ENCODE measurements at regions not wholly inside any gene's neighbourhood (a gene's known extent, or its start where the extent isn't known, plus 50 kb on each side); places are given as distances from the start of the nearest gene placed in this dataset.

GRCh38 chrX:112896051-112896450, 55.4 kb upstream of the AMOT start:
- H3K4me3 ChIP-seq (ENCODE audit: low read length): no peak overlapping the region
- no peak overlapping the region for H3K4me2 ChIP-seq (ENCODE audit: low read length)
- H3K79me2 ChIP-seq (replicated peaks; ENCODE audit: insufficient read depth, low read length): no peaks in the 10 kb centered on the region
- no peaks in the 10 kb centered on the region for H3K9me3 ChIP-seq (ENCODE audit: low read length)
- TF ChIP-seq CTCF (IDR thresholded peaks at IDR 0.05; ENCODE audit: poor library complexity, severe bottlenecking): no peak
- TF ChIP-seq MXI1 (conservative IDR thresholded peaks at IDR 0.05; ENCODE audit: poor library complexity, severe bottlenecking): no peak
- no peak for TF ChIP-seq EP300 (conservative IDR thresholded peaks at IDR 0.05; ENCODE audit: poor library complexity, severe bottlenecking)
- no peak for TF ChIP-seq POLR2AphosphoS5 (IDR thresholded peaks at IDR 0.05)
- no peak for TF ChIP-seq REST (IDR thresholded peaks at IDR 0.05; ENCODE audit: borderline replicate concordance)
- TF ChIP-seq TAF1 (IDR thresholded peaks at IDR 0.05; ENCODE audit: low read depth): no peak
- TF ChIP-seq RAD21 (conservative IDR thresholded peaks at IDR 0.05): no peak
- TF ChIP-seq SMC3 (conservative IDR thresholded peaks at IDR 0.05; ENCODE audit: poor library complexity): no peak
- no peak for TF ChIP-seq EZH2 (IDR thresholded peaks at IDR 0.05; ENCODE audit: borderline replicate concordance, insufficient read depth, low read length, poor library complexity, severe bottlenecking)
- no peak overlapping the region for H2AFZ ChIP-seq (ENCODE audit: low read depth, low read length)
- no peaks in the 10 kb centered on the region for H4K20me1 ChIP-seq (ENCODE audit: insufficient read depth)
- no peaks in the 10 kb centered on the region for H3K9me2 ChIP-seq (ENCODE audit: insufficient read depth, low read length)
- no peaks in the 10 kb centered on the region for H3F3A ChIP-seq (ENCODE audit: insufficient read depth, low read length, poor library complexity, severe bottlenecking)
- no peaks in the 10 kb centered on the region for H3K27me3 ChIP-seq (ENCODE audit: insufficient read depth, low read depth, low read length)
- H3K9ac ChIP-seq (ENCODE audit: low read length): no peak overlapping the region
- H3K27ac ChIP-seq (ENCODE audit: low read length): no peak overlapping the region
- H3K36me3 ChIP-seq (ENCODE audit: insufficient read depth, low read length): no peaks in the 10 kb centered on the region

Small RNA genes lying in the stretch of these regions (small RNA-seq; reads per million reads assigned to genes)
- gene AL031183.1 (0 reads per million in 3 experiments), gene RF00012 (0 to 0.41 (median 0.10) reads per million in 3 experiments), gene RF00088 (0 reads per million in 3 experiments), gene RN7SL93P (0 reads per million in 3 experiments), gene RNU1-57P (0 reads per million in 3 experiments), gene RNU6-1015P (0 reads per million in 3 experiments)
